Trophoblast cell (in vitro differentiated cells and primary cell): ENCODE measurements at regions not wholly inside any gene's neighbourhood (a gene's known extent, or its start where the extent isn't known, plus 50 kb on each side); places are given as distances from the start of the nearest gene placed in this dataset.
A peak's percentile ranks its signal among the peaks of the same experiment; 100 is the strongest.

Experiments
- DNase-seq, 2 donors: peaks; one replicate each; pipeline ENCODE4 v3.0.0-alpha.2; 2016
- H2AFZ ChIP-seq: 2 replicates; pipeline ENCODE4 v1.6.1; 2013; ENCODE audit warnings: low read length, moderate library complexity, mild to moderate bottlenecking; ENCODE audit not compliant: insufficient read depth, poor library complexity
- H2AK5ac ChIP-seq: 2 replicates; pipeline ENCODE4 v1.6.1; 2013; ENCODE audit warnings: mild to moderate bottlenecking, low read length
- H2BK120ac ChIP-seq: 2 replicates; pipeline ENCODE4 v1.6.1; 2013; ENCODE audit warnings: low read length, mild to moderate bottlenecking, moderate library complexity; ENCODE audit not compliant: insufficient read depth, poor library complexity
- H2BK12ac ChIP-seq: 2 replicates; pipeline ENCODE4 v1.6.1; 2013; ENCODE audit warnings: mild to moderate bottlenecking, low read length, moderate library complexity
- H2BK5ac ChIP-seq: 2 replicates; pipeline ENCODE4 v1.6.1; 2013; ENCODE audit warnings: low read length, low read depth, moderate library complexity, mild to moderate bottlenecking; ENCODE audit not compliant: poor library complexity
- H3K14ac ChIP-seq: 2 replicates; pipeline ENCODE4 v1.6.1; 2013; ENCODE audit warnings: mild to moderate bottlenecking, low read length
- H3K18ac ChIP-seq: 2 replicates; pipeline ENCODE4 v1.6.1; 2013; ENCODE audit warnings: mild to moderate bottlenecking, low read length
- H3K23ac ChIP-seq: 2 replicates; pipeline ENCODE4 v1.6.1; 2013; ENCODE audit warnings: low read length
- H3K27ac ChIP-seq: 2 replicates; pipeline ENCODE4 v1.5.1; 2013; ENCODE audit warnings: low read depth, mild to moderate bottlenecking, inconsistent platforms, low read length, moderate library complexity
- H3K27me3 ChIP-seq: 2 replicates; pipeline ENCODE4 v1.6.1; 2013; ENCODE audit warnings: inconsistent platforms, mild to moderate bottlenecking, low read length, moderate library complexity; ENCODE audit not compliant: insufficient read depth
- H3K36me3 ChIP-seq, 2 experiments: 1 replicate in 1 of 2; 2 replicates in 1 of 2; pipeline ENCODE4 v1.6.1; 2013; ENCODE audit warnings: low read length in 2 of 2, mild to moderate bottlenecking in 2 of 2, moderate library complexity in 1 of 2; ENCODE audit not compliant: insufficient read depth in 2 of 2, control insufficient read depth in 1 of 2
- H3K4ac ChIP-seq: 2 replicates; pipeline ENCODE4 v1.6.1; 2013; ENCODE audit warnings: low read depth, mild to moderate bottlenecking, low read length, moderate library complexity
- H3K4me1 ChIP-seq, 2 experiments: 1 replicate in 1 of 2; 2 replicates in 1 of 2; pipeline ENCODE4 v1.6.1; 2013; ENCODE audit warnings: low read length in 2 of 2, mild to moderate bottlenecking in 2 of 2, moderate library complexity in 1 of 2; ENCODE audit not compliant: insufficient read depth in 2 of 2, control insufficient read depth in 1 of 2
- H3K4me2 ChIP-seq: 2 replicates; pipeline ENCODE4 v1.6.1; 2013; ENCODE audit warnings: inconsistent platforms, mild to moderate bottlenecking, low read length, moderate library complexity
- H3K4me3 ChIP-seq: 2 replicates; pipeline ENCODE4 v1.5.1; 2013; ENCODE audit warnings: mild to moderate bottlenecking, low read depth, low read length, inconsistent platforms
- H3K79me1 ChIP-seq: one replicate; pipeline ENCODE4 v1.6.1; 2013; ENCODE audit warnings: low read length
- H3K79me2 ChIP-seq: 2 replicates; pipeline ENCODE4 v1.6.1; 2013; ENCODE audit warnings: low read length, mild to moderate bottlenecking; ENCODE audit not compliant: control insufficient read depth, insufficient read depth, poor library complexity
- H3K9ac ChIP-seq: 2 replicates; pipeline ENCODE4 v1.6.1; 2013; ENCODE audit warnings: mild to moderate bottlenecking, low read length
- H3K9me3 ChIP-seq: 2 replicates; pipeline ENCODE4 v1.6.1; 2013; ENCODE audit warnings: low read depth, mild to moderate bottlenecking, control low read depth, inconsistent platforms, low read length; ENCODE audit not compliant: insufficient read depth
- H4K12ac ChIP-seq: 2 replicates; pipeline ENCODE4 v1.6.1; 2013; ENCODE audit warnings: low read depth, mild to moderate bottlenecking, low read length, moderate library complexity
- H4K8ac ChIP-seq: 2 replicates; pipeline ENCODE4 v1.6.1; 2013; ENCODE audit warnings: low read depth, mild to moderate bottlenecking, low read length, moderate library complexity
- H4K91ac ChIP-seq: one replicate; pipeline ENCODE4 v1.6.1; 2013; ENCODE audit warnings: low read depth, mild to moderate bottlenecking, low read length, moderate library complexity
- WGBS: extraction: QIAGEN DNeasy Blood & Tissue Kit; methylation state at CpG from one replicate; pipeline ENCODE4 v1.1.7; 2013; ENCODE audit warnings: missing lambda C conversion rate; ENCODE audit not compliant: insufficient read length, insufficient coverage; ENCODE audit errors: extremely low coverage; 5-methylcytosine and 5-hydroxymethylcytosine counted together

GRCh38 chr4:152038238-152038637 is 277.4 kb upstream of the GATB start:
- no peaks in the 10 kb centered on the region for H3K79me1 ChIP-seq
- H2AFZ ChIP-seq: no peak overlapping the region
- no peak overlapping the region for H2BK120ac ChIP-seq
- no peak overlapping the region for H3K4me2 ChIP-seq
- WGBS: no CpG with 5 or more reads among the region's 3 CpGs
- no peak overlapping the region for H3K18ac ChIP-seq
- H3K9ac ChIP-seq: no peak overlapping the region
- no peaks in the 10 kb centered on the region for H3K9me3 ChIP-seq
- no peaks in the 10 kb centered on the region for H3K36me3 ChIP-seq
- H3K4me1 ChIP-seq: peaks cover 0 to 3% of the 10 kb centered on the region in 2 experiments
- no peak overlapping the region for H3K4ac ChIP-seq
- H3K27ac ChIP-seq: no peak overlapping the region
- H3K79me2 ChIP-seq: no peaks in the 10 kb centered on the region
- no peak overlapping the region for H3K23ac ChIP-seq
- DNase-seq: peak; percentile 53 to 72
- H4K8ac ChIP-seq: no peak overlapping the region
- H2AK5ac ChIP-seq: no peak overlapping the region
- no peak overlapping the region for H2BK5ac ChIP-seq
- no peak overlapping the region for H2BK12ac ChIP-seq
- H4K12ac ChIP-seq: no peak overlapping the region
- no peak overlapping the region for H3K14ac ChIP-seq
- no peaks in the 10 kb centered on the region for H3K27me3 ChIP-seq
- H4K91ac ChIP-seq: no peak overlapping the region
- H3K4me3 ChIP-seq: no peak overlapping the region

- Histone ChIP-seq H4K12ac (no peak overlapping the region), H2BK5ac (no peak overlapping the region), H3K4me1 (peaks cover 0 to 3% of the 10 kb centered on the region in 2 experiments), H4K8ac (no peak overlapping the region), H3K9me3 (no peaks in the 10 kb centered on the region), H4K91ac (no peak overlapping the region), H3K27me3 (no peaks in the 10 kb centered on the region), H2BK120ac (no peak overlapping the region), H3K9ac (no peak overlapping the region), H3K27ac (no peak overlapping the region), H3K14ac (no peak overlapping the region), H3K4ac (no peak overlapping the region), H3K79me2 (no peaks in the 10 kb centered on the region), H3K18ac (no peak overlapping the region), H2AFZ (no peak overlapping the region), H3K23ac (no peak overlapping the region), H3K36me3 (no peaks in the 10 kb centered on the region), H2AK5ac (no peak overlapping the region), H3K79me1 (no peaks in the 10 kb centered on the region), H2BK12ac (no peak overlapping the region), H3K4me3 (no peak overlapping the region), H3K4me2 (no peak overlapping the region)
- WGBS: no CpG with 5 or more reads among the region's 1 CpG
- DNase-seq: no peak
Observed at GRCh38 chr4:152037435-152037834, 276.6 kb upstream of the GATB start.

GRCh38 chr4:152033621-152034020 is 272.8 kb upstream of the GATB start:
- H3K27me3 ChIP-seq: no peaks in the 10 kb centered on the region
- no peak overlapping the region for H3K4ac ChIP-seq
- no peak overlapping the region for H2BK12ac ChIP-seq
- H3K4me3 ChIP-seq: no peak overlapping the region
- WGBS: no CpG with 5 or more reads among the region's 6 CpGs
- no peak for DNase-seq
- no peaks in the 10 kb centered on the region for H3K79me1 ChIP-seq
- no peak overlapping the region for H2BK5ac ChIP-seq
- H3K4me1 ChIP-seq: no peaks in the 10 kb centered on the region
- H2AK5ac ChIP-seq: no peak overlapping the region
- no peaks in the 10 kb centered on the region for H3K79me2 ChIP-seq
- H3K9ac ChIP-seq: no peak overlapping the region
- no peaks in the 10 kb centered on the region for H3K36me3 ChIP-seq
- no peak overlapping the region for H3K18ac ChIP-seq
- H3K9me3 ChIP-seq: no peaks in the 10 kb centered on the region
- H4K91ac ChIP-seq: no peak overlapping the region
- no peak overlapping the region for H4K12ac ChIP-seq
- no peak overlapping the region for H2AFZ ChIP-seq
- no peak overlapping the region for H4K8ac ChIP-seq
- H2BK120ac ChIP-seq: no peak overlapping the region
- H3K23ac ChIP-seq: no peak overlapping the region
- H3K4me2 ChIP-seq: no peak overlapping the region
- no peak overlapping the region for H3K14ac ChIP-seq
- H3K27ac ChIP-seq: no peak overlapping the region

- Histone ChIP-seq H4K12ac (no peak overlapping the region), H3K4me2 (no peak overlapping the region), H2BK12ac (no peak overlapping the region), H2BK5ac (no peak overlapping the region), H3K14ac (no peak overlapping the region), H4K8ac (no peak overlapping the region), H3K4me3 (no peak overlapping the region), H2AFZ (no peak overlapping the region), H2AK5ac (no peak overlapping the region), H3K18ac (no peak overlapping the region), H3K27me3 (no peaks in the 10 kb centered on the region), H3K4ac (no peak overlapping the region), H3K79me2 (no peaks in the 10 kb centered on the region), H2BK120ac (no peak overlapping the region), H3K79me1 (no peaks in the 10 kb centered on the region), H3K4me1 (no peaks in the 10 kb centered on the region), H3K9ac (no peak overlapping the region), H3K36me3 (no peaks in the 10 kb centered on the region), H3K27ac (no peak overlapping the region), H4K91ac (no peak overlapping the region), H3K23ac (no peak overlapping the region), H3K9me3 (no peaks in the 10 kb centered on the region)
- DNase-seq: peak in 1 of 2 donors; percentile 28
- no CpG with 5 or more reads among the region's 1 CpG for WGBS
Observed at GRCh38 chr4:152032722-152033131, 271.9 kb upstream of the GATB start.
